ENCODE measurements at regions not wholly inside any gene's neighbourhood (a gene's known extent, or its start where the extent isn't known, plus 50 kb on each side); places are given as distances from the start of the nearest gene placed in this dataset.

- Histone ChIP-seq H3K27ac (ENCODE audit: low read depth, low read length) (no peak overlapping the region), H3K4me3 (replicated peaks in 1 of 2; ENCODE audit: low read depth in 1 of 2, low read length in 2 of 2) (no peak overlapping the region), H3K36me3 (ENCODE audit: control insufficient read depth in 1 of 2, insufficient read depth in 2 of 2, low read length in 2 of 2) (no peaks in the 10 kb centered on the region), H3K27me3 (ENCODE audit: insufficient read depth, low read length) (no peaks in the 10 kb centered on the region), H3K9me3 (ENCODE audit: control insufficient read depth in 1 of 2, insufficient read depth in 1 of 2, low read depth in 1 of 2, low read length in 2 of 2) (no peaks in the 10 kb centered on the region), H3K9ac (ENCODE audit: low read length) (no peak overlapping the region), H3K4me1 (ENCODE audit: control insufficient read depth in 1 of 2, insufficient read depth in 2 of 2, low read length in 2 of 2) (no peaks in the 10 kb centered on the region), H3K79me2 (ENCODE audit: insufficient read depth, low read length) (no peaks in the 10 kb centered on the region), H3K9me2 (ENCODE audit: insufficient read depth) (no peaks in the 10 kb centered on the region), H3K4me2 (ENCODE audit: low read length) (no peak overlapping the region), H2AFZ (ENCODE audit: low read depth, low read length, poor library complexity, severe bottlenecking) (no peak overlapping the region), H4K20me1 (ENCODE audit: insufficient read depth) (no peaks in the 10 kb centered on the region)
- TF ChIP-seq RAD21 (IDR thresholded peaks at IDR 0.05; ENCODE audit: low read depth) (no peak), EZH2 (IDR thresholded peaks at IDR 0.05) (no peak), JUND (IDR thresholded peaks at IDR 0.05) (no peak), TCF7L2 (IDR thresholded peaks at IDR 0.05; ENCODE audit: borderline replicate concordance, extremely low read depth, insufficient read depth, insufficient read length) (no peak)
- intact Hi-C loops (cut with micrococcal nuclease), result no loop called here
- BruUV-seq (replicated peaks), result no TSS peak
- DNase-seq (ENCODE audit: low read depth, low spot score) (no peak), ATAC-seq (no peak)
- ChIA-PET RAD21 (ENCODE audit: low non-redundant PET in 1 of 2, low total read pairs in 2 of 2, uncharacterized antibody in 2 of 2, unreplicated experiment in 2 of 2) (no interaction called here), POLR2A (no interaction called here), CTCF (no interaction called here)
Measured at GRCh38 chr7:106377847-106378361, 93.1 kb upstream of the NAMPT start.

GRCh38 chr7:106376026-106376799 is 91.4 kb upstream of the NAMPT start:
- no TSS peak for BruUV-seq (replicated peaks)
- H3K4me3 ChIP-seq (replicated peaks in 1 of 2; ENCODE audit: low read depth in 1 of 2, low read length in 2 of 2), result no peak overlapping the region
- ChIA-PET RAD21 (ENCODE audit: low non-redundant PET in 1 of 2, low total read pairs in 2 of 2, uncharacterized antibody in 2 of 2, unreplicated experiment in 2 of 2) (no interaction called here), CTCF (no interaction called here), POLR2A (no interaction called here)
- intact Hi-C loops (cut with micrococcal nuclease), result no loop called here
- H3K27ac ChIP-seq (ENCODE audit: low read depth, low read length), result no peak overlapping the region
- H3K4me1 ChIP-seq (ENCODE audit: control insufficient read depth in 1 of 2, insufficient read depth in 2 of 2, low read length in 2 of 2), result no peaks in the 10 kb centered on the region
- no peak overlapping the region for H2AFZ ChIP-seq (ENCODE audit: low read depth, low read length, poor library complexity, severe bottlenecking)
- DNase-seq (ENCODE audit: low read depth, low spot score), result no peak
- H3K36me3 ChIP-seq (ENCODE audit: control insufficient read depth in 1 of 2, insufficient read depth in 2 of 2, low read length in 2 of 2), result no peaks in the 10 kb centered on the region
- H3K9me2 ChIP-seq (ENCODE audit: insufficient read depth), result no peaks in the 10 kb centered on the region
- no peak overlapping the region for H3K9ac ChIP-seq (ENCODE audit: low read length)
- no peaks in the 10 kb centered on the region for H4K20me1 ChIP-seq (ENCODE audit: insufficient read depth)
- no peak for ATAC-seq
- no peak overlapping the region for H3K4me2 ChIP-seq (ENCODE audit: low read length)
- no peaks in the 10 kb centered on the region for H3K9me3 ChIP-seq (ENCODE audit: control insufficient read depth in 1 of 2, insufficient read depth in 1 of 2, low read depth in 1 of 2, low read length in 2 of 2)
- no peaks in the 10 kb centered on the region for H3K79me2 ChIP-seq (ENCODE audit: insufficient read depth, low read length)
- H3K27me3 ChIP-seq (ENCODE audit: insufficient read depth, low read length), result no peaks in the 10 kb centered on the region
- TF ChIP-seq CTCF (IDR thresholded peaks at IDR 0.05 in 2 of 3, conservative IDR thresholded peaks at IDR 0.05 in 1 of 3; ENCODE audit: borderline replicate concordance in 1 of 3, insufficient read depth in 1 of 3, low read depth in 2 of 3, low read length in 2 of 3), result no peak
- TF ChIP-seq YY1 (IDR thresholded peaks at IDR 0.05; ENCODE audit: extremely low read depth, insufficient replicate concordance, low read depth, low read length), result no peak
- TF ChIP-seq CBX3 (IDR thresholded peaks at IDR 0.05; ENCODE audit: low read depth), result no peak
- TF ChIP-seq SRF (IDR thresholded peaks at IDR 0.05; ENCODE audit: low read depth), result no peak
- no peak for TF ChIP-seq ZFX (IDR thresholded peaks at IDR 0.05)
- no peak for TF ChIP-seq TCF7L2 (IDR thresholded peaks at IDR 0.05; ENCODE audit: borderline replicate concordance, extremely low read depth, insufficient read depth, insufficient read length)
- no peak for TF ChIP-seq SIN3A (IDR thresholded peaks at IDR 0.05; ENCODE audit: low read depth)
- no peak for TF ChIP-seq POLR2AphosphoS5 (IDR thresholded peaks at IDR 0.05; ENCODE audit: low read depth, low read length)
- no peak for TF ChIP-seq EZH2 (IDR thresholded peaks at IDR 0.05)
- TF ChIP-seq ELF1 (IDR thresholded peaks at IDR 0.05; ENCODE audit: borderline replicate concordance, low read depth), result no peak
- no peak for TF ChIP-seq ATF3 (IDR thresholded peaks at IDR 0.05)
- no peak for TF ChIP-seq REST (IDR thresholded peaks at IDR 0.05; ENCODE audit: low read depth)

Measured in HCT116 (cell line).